ENCODE measurements at regions not wholly inside any gene's neighbourhood (a gene's known extent, or its start where the extent isn't known, plus 50 kb on each side); places are given as distances from the start of the nearest gene placed in this dataset.

GRCh38 chr10:10782603-10783002 lies 235.1 kb upstream of the CELF2 start:
- DNase-seq (ENCODE audit: low spot score), result no peak

DNA sequence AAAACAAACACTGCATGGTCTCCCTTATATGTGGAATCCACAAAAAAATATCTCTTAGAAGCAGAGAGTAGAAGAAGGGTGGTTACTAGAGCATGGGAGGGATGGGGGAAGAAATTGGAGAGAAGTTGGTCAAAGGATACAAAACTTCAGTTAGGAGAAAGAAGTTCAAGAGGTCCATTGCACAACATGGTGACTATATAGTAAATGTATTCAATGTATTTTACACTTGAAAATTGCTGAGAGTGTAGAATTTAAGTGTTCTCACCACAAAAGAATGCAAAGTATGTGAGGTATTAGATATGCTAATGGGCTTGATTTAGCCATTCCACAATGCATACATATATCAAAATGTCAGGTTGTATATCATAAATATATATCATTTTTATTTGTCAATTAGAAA lies 232.0 kb upstream of the CELF2 start:
- DNase-seq (ENCODE audit: low spot score), result no peak

DNA sequence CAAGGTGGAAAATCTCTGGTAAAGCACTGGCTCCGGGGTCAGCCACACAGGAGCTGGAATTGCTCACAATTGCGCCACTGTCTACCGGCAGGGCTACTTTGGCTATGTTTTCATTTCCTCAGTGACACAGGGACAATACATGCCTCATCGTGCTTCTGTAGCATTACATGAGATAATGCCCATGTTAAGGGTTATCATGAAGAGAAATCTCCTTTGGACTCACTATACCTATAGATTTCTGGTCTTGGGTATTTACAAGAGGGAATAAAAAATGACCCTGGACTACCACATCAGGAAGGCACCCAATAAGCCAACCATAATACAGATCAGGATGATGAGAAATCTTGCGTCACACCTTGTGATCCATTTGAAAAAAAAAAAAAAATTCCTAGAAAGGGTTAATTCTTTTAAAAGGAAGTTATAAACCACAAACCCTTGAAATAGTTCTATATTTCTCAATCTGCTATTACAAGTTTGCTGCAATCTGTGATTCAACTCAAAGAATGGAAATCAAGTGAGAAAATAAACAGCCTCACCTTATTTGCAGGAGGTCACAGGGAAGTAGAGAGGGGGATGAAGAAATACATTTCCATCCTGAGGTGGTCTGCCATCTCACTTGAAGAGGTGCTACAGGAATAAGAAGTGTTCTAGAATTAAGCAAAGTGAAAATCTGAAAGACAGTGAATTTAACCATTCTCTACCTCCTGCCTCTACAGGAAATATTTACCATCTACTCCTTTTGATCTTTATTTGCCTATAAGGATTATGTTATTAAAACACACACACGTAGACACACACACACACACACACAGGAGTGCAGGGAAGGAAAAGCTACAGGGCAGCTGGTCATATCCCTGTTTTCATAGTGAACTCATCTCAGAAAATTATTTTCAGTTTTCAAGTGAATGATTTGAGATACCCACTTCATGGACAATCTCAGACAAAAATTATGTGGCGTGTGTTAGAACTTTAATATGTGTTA lies 231.3 kb upstream of the CELF2 start:
- no peak for DNase-seq (ENCODE audit: low spot score)

- no peak for DNase-seq (ENCODE audit: low spot score)
These were observed 230.1 kb upstream of the CELF2 start for GRCh38 chr10:10787586-10787985.

GRCh38 chr10:10788761-10789160 lies 228.9 kb upstream of the CELF2 start:
- DNase-seq (ENCODE audit: low spot score), result no peak

GRCh38 chr10:10791869-10792268 lies 225.8 kb upstream of the CELF2 start:
- no peak for DNase-seq (ENCODE audit: low spot score)

DNA sequence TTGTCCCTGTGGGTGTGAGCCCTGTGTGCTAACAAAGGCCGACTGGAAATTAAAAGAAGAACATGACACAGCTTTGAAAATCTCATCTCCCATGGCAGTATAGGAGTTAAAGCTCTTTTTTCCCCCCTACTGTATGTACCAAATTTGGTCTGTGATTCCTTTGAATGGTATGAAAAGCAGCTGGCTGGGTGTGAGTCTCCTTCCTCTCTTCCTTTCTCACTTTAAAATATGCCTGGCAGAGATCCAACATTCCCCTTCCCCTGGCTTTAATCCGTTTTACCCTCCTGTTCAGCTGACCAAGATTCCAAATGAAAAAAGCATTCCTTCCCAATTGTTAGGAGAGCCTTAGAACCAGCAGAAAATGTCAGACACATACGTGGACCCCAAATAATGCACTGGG lies 225.0 kb upstream of the CELF2 start:
- DNase-seq (ENCODE audit: low spot score), result no peak

- no peak for DNase-seq (ENCODE audit: low spot score)
These were observed 223.6 kb upstream of the CELF2 start for GRCh38 chr10:10794046-10794445.

DNA sequence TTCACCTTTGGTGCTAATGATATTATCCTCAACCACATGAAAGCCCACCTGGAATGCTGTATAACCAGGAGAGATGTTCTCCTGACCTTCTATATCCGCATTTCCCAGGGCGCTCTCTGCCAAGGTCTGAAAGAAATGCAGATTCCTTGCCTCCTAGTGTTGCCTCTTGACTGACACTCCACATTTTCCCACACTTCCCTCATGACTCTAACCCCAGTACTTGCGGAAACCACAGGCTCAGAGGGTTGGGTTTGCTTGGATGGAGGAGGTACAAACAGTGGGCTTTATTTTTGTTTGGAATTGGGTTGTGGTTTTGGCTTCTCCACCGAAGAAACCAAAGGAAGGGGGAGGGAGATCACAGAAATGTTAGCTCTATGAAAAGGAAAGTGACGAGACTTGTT lies 222.9 kb upstream of the CELF2 start:
- no peak for DNase-seq (ENCODE audit: low spot score)

GRCh38 chr10:10796061-10796773 lies 221.5 kb upstream of the CELF2 start:
- no peak for DNase-seq (ENCODE audit: low spot score)

DNA sequence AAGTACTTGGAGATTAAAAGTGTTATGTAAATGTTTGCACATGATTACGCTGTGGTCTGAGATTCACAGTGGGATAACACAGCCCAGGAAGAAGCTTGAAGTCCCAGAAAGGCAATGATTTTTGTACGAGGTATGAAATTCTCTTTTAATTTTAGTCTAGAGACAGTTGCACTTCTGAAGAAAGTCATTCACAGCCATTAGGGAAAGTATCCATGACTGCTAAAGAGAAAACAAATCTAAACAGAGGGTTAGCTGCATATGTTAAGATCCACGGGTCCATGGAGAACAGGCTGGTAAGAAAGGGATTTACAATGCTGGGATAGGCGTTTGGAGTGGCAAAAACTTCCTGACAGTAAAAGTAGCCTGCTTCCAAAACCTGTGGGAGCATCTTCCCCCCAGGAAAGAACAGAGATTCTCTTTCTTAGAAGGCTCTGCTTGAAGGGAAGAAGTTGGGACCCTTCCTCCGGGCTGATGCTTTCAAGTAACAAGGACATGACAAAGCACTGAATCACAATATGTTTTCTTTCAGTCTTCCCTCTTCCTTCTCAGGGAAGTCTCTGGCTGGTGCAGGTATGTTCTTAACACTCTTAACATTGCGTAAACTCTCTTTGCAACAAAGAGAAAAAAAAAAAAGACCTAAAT lies 220.8 kb upstream of the CELF2 start:
- no peak for DNase-seq (ENCODE audit: low spot score)

DNA sequence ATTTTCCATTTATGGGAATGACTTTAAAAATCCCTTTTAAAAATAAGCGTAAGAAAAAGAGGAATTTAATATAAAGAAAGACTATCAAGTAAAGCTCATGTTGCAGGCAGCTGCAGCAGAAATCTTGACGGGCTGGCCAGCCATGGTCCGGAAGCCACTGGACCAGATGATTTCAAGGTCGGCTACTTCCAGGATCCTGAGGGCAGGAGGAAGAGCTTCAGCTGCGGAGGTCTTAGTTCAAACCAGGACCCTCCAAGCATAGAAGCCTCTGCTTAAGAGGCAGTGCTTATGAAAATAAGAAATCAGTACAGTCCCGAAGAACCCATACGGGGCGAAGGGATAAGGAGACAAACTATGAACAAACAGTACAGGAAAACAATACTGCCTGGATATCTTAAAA lies 220.2 kb upstream of the CELF2 start:
- DNase-seq (ENCODE audit: low spot score), result no peak

DNA sequence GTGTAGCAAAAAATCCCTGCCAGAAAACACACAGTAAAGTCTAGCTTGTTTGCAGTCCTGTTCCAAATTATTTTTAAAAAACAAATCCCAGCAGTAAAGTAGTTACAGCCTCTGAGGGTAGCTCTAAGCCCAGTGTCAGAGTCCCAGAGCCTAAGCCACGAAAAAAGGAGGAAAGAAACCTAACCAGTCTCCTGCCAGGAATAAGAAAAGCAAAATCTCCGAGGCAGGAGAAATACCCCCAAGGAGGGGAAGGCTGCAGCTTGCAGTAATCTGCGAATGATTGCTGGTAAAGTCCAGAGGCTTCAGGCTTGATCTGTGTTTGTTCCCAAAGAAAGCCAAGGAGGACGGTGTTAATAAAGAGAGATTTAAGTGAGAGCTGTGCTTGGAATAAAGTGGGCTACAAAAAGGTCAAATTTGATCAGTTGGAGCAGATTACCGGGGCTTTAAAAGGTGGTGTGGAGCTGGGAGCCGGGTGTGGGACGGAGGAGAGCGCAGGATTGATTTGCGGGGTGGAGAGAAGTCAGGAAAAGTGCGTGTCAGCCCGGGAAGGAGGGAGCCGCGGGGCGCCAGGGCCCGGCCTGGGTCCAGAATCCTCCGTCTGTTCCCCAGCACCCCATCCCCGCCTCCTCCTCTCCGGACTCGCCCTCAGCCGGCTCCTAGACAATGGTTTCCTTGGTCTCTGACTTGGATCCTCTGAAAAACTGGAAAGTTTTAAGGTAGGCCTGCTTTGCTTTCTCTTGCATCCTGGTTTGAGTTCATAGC lies 219.4 kb upstream of the CELF2 start:
- DNase-seq (ENCODE audit: low spot score), result no peak

DNA sequence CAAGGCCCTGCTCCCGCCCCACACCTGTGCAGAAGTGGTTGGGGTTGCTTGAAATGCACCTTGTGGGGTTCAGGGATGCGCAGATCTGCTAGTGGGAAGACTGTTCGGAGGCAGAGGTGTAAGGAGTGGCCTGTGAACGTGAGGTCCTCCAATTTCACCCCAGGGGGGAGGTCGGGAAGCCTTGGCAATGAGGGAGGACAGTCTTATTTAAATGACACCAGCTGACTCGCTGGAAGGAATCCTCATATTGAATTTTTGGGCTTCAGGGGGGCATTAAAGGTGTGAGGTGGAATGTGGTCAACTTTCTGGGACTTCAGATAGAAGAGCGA lies 218.8 kb upstream of the CELF2 start:
- no peak for DNase-seq (ENCODE audit: low spot score)

- no peak for DNase-seq (ENCODE audit: low spot score)
These were observed 216.7 kb upstream of the CELF2 start for GRCh38 chr10:10800961-10801360.

DNA sequence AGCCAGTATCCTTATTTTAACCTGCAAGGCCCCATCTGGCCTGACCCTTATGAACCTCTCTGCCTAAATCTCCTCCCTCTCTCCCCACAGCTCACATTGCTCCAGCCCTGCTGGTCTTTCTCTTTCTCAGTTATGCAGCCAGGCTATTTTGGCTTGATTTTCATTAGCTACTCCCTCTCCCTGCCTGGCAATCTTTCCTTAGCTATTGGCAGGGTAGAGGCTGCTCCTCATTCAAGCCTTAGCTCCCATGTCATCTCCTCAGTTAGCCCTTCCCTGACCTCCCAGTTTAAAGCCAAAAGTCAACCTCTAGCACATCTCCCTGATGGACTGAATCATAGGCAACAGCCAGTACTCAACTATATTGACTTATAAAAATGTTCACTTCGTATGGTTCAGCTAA lies 214.4 kb upstream of the CELF2 start:
- no peak for DNase-seq (ENCODE audit: low spot score)

- DNase-seq (ENCODE audit: low spot score), result no peak
These were observed 213.6 kb upstream of the CELF2 start for GRCh38 chr10:10804061-10804460.

- DNase-seq (ENCODE audit: low spot score), result no peak
These were observed 212.5 kb upstream of the CELF2 start for GRCh38 chr10:10804998-10805740.

DNA sequence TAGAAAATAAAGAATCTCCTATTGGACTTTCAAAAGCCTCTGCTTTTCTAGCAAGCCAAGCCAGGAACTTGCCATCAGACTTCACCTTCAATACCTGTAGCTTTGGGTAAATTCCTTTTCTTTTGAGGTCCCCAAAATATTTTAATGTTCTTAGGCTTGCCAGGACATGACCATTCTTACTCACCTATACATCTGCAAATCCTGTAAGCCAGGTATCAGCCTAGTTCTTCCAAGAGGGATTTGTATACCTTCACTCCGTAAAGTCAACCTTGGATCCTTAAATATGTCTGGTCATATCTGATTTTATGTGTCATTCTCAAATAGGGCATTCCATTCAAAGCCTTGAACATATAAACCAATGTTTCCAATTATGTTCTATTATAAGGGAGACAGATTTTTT lies 210.6 kb upstream of the CELF2 start:
- DNase-seq (ENCODE audit: low spot score), result no peak

GRCh38 chr10:10811562-10811961 lies 206.1 kb upstream of the CELF2 start:
- DNase-seq (ENCODE audit: low spot score), result no peak

GRCh38 chr10:10813656-10814055 lies 204.0 kb upstream of the CELF2 start:
- DNase-seq (ENCODE audit: low spot score), result no peak

DNA sequence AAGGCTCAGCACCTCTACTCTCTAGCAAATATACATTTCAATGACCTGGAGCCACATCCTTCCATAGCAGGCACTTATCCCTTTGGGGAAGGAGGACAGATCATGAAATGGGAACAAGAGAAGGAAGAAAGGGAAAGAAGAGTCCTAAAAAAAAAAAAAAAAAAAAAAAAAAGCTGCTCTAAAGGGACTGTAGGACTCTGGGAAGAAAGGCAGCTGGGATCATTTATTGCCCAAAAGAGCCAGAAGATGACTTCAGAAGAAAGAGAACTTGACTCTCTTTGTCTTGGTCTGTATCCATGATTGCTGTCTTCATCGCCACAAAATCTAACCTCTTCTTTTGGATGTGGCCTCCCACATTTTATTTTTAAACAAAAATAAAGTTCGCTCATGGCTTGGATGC lies 203.6 kb upstream of the CELF2 start:
- DNase-seq (ENCODE audit: low spot score), result no peak

Measured in NAMALWA (cell line).